K562 (cell line): ENCODE measurements at regions not wholly inside any gene's neighbourhood (a gene's known extent, or its start where the extent isn't known, plus 50 kb on each side); places are given as distances from the start of the nearest gene placed in this dataset.

Experiments
- ARHGAP35 ChIP-seq: fragments of 450-650 bp; IDR thresholded peaks from 2 replicates; pipeline ENCODE4 v1.6.1; 2018; ENCODE audit not compliant: partially characterized antibody
- CBX5 ChIP-seq: IDR thresholded peaks from 2 replicates; pipeline ENCODE4 v1.6.1; 2014; ENCODE audit warnings: low read depth, borderline replicate concordance
- CTCF ChIP-seq, 3 experiments: IDR thresholded peaks in 2 of 3; conservative IDR thresholded peaks in 1 of 3; 2 replicates each; pipeline ENCODE4 v1.5.1; 2011 to 2012; ENCODE audit warnings: low read length in 3 of 3, mild to moderate bottlenecking in 3 of 3, control low read depth in 2 of 3, improper control_type of control experiment in 1 of 3, inconsistent platforms in 1 of 3, low read depth in 1 of 3, mixed read lengths in 1 of 3, moderate library complexity in 1 of 3; ENCODE audit not compliant: insufficient read depth in 2 of 3
- DPF2 ChIP-seq: fragments of 450-650 bp; IDR thresholded peaks from 2 replicates; pipeline ENCODE4 v1.6.1; 2016
- GABPA ChIP-seq: fragments of 200-800 bp; sonication (Bioruptor generic); conservative IDR thresholded peaks from 2 replicates; pipeline ENCODE4 v1.6.1; 2016; ENCODE audit warnings: low read depth, missing genetic modification characterization, missing compliant biosample characterization
- MTA3 ChIP-seq: fragments of 450-650 bp; formaldehyde crosslinking; IDR thresholded peaks from 2 replicates; pipeline ENCODE4 v1.6.1; 2017; ENCODE audit warnings: mild to moderate bottlenecking, borderline replicate concordance
- NFATC3 ChIP-seq: fragments of 450-650 bp; IDR thresholded peaks from 2 replicates; pipeline ENCODE4 v1.6.1; 2017; ENCODE audit warnings: mild to moderate bottlenecking
- RAD51 ChIP-seq: fragments of 450-650 bp; IDR thresholded peaks from 2 replicates; pipeline ENCODE4 v1.7.1; 2016; ENCODE audit warnings: low read depth, mild to moderate bottlenecking, borderline replicate concordance
- ZBTB33 ChIP-seq: sonication (generic); formaldehyde crosslinking; IDR thresholded peaks from 2 replicates; pipeline ENCODE4 v1.8.1; 2023; ENCODE audit warnings: mild to moderate bottlenecking, missing genetic modification reagents
- ZEB2 ChIP-seq: fragments of 450-650 bp; IDR thresholded peaks from 2 replicates; pipeline ENCODE4 v1.6.1; 2016
- TF ChIP-seq, protein P1 (sequence below): fragments of 200-400 bp; formaldehyde crosslinking; IDR thresholded peaks from 2 replicates; pipeline ENCODE4 v1.6.1; 2017; ENCODE audit warnings: mild to moderate bottlenecking, low read depth, low read length, moderate library complexity
- TF ChIP-seq, protein P2 (sequence below): conservative IDR thresholded peaks from 2 replicates; pipeline ENCODE4 v1.6.1; 2011; ENCODE audit warnings: low read depth, mild to moderate bottlenecking, low read length; ENCODE audit not compliant: control insufficient read depth

DNA sequence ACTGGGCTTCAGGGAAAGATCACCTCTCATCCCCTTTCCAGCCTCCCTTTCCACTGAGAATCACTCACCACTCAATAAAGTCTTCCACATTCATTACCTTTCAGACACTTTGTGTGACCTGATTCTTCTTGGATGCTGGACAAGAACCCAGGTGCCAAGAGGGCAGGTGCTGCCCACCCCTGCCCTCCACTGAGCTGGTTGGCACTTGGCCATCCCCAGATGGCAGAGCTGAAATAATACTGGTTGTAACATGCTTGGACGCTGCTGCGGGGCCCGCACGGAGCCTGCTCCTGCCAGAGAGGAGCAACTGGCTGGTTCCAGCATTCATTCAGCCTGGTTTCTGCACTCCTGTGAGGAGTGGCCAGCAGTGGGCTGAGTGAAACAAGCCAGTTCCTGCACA lies 386.7 kb upstream of the CCDC196 start:
- TF ChIP-seq CTCF (IDR thresholded peaks at IDR 0.05 in 2 of 3, conservative IDR thresholded peaks at IDR 0.05 in 1 of 3; ENCODE audit: insufficient read depth in 2 of 3, low read depth in 1 of 3, low read length in 3 of 3) (no peak), GABPA (no peak), ARHGAP35 (no peak), NFATC3 (no peak), MTA3 (no peak), RAD51 (no peak), CBX5 (no peak), ZEB2 (no peak), ZBTB33 (CRISPR knock-in tag) (no peak), DPF2 (no peak)
- TF ChIP-seq, protein P1, sequence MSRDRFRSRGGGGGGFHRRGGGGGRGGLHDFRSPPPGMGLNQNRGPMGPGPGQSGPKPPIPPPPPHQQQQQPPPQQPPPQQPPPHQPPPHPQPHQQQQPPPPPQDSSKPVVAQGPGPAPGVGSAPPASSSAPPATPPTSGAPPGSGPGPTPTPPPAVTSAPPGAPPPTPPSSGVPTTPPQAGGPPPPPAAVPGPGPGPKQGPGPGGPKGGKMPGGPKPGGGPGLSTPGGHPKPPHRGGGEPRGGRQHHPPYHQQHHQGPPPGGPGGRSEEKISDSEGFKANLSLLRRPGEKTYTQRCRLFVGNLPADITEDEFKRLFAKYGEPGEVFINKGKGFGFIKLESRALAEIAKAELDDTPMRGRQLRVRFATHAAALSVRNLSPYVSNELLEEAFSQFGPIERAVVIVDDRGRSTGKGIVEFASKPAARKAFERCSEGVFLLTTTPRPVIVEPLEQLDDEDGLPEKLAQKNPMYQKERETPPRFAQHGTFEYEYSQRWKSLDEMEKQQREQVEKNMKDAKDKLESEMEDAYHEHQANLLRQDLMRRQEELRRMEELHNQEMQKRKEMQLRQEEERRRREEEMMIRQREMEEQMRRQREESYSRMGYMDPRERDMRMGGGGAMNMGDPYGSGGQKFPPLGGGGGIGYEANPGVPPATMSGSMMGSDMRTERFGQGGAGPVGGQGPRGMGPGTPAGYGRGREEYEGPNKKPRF, result no peak
- TF ChIP-seq, protein P2, sequence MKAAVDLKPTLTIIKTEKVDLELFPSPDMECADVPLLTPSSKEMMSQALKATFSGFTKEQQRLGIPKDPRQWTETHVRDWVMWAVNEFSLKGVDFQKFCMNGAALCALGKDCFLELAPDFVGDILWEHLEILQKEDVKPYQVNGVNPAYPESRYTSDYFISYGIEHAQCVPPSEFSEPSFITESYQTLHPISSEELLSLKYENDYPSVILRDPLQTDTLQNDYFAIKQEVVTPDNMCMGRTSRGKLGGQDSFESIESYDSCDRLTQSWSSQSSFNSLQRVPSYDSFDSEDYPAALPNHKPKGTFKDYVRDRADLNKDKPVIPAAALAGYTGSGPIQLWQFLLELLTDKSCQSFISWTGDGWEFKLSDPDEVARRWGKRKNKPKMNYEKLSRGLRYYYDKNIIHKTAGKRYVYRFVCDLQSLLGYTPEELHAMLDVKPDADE, result no peak
